Right lobe of liver (tissue), 6 donors: ENCODE measurements at regions not wholly inside any gene's neighbourhood (a gene's known extent, or its start where the extent isn't known, plus 50 kb on each side); places are given as distances from the start of the nearest gene placed in this dataset.

ENCODE experiments used
- ATAC-seq, 4 donors: fragments of 200-7000 bp; cut with Tn5 transposase; one replicate each; pipeline ENCODE4 v1.9.1; 2020; ENCODE audit warnings: mild to moderate bottlenecking in 4 of 4, moderate library complexity in 4 of 4
- DNase-seq, 3 donors: peaks; one replicate each; pipeline ENCODE4 v3.0.0-alpha.2; 2020
- H3K27ac ChIP-seq, 3 donors: fragments of 200-600 bp; one replicate each; pipeline ENCODE4 v1.8.0; 2022
- H3K27me3 ChIP-seq, 2 donors: fragments of 200-600 bp; one replicate each; pipeline ENCODE4 v1.8.0; 2022
- H3K36me3 ChIP-seq, 4 donors: fragments of 200-600 bp; sonication (generic) in 1 of 4; one replicate each; pipeline versions ENCODE4 v1.5.1 to v1.8.0; 2017 to 2022; ENCODE audit warnings: control low read depth in 1 of 4
- H3K4me1 ChIP-seq, 4 donors: fragments of 200-600 bp; sonication (generic) in 1 of 4; one replicate each; pipeline versions ENCODE4 v1.5.1 to v1.8.0; 2017 to 2022; ENCODE audit warnings: control low read depth in 1 of 4
- H3K4me3 ChIP-seq, 3 donors: fragments of 200-600 bp; one replicate each; pipeline ENCODE4 v1.8.0; 2022
- H3K9me3 ChIP-seq, 4 donors: fragments of 200-600 bp; sonication (generic) in 1 of 4; one replicate each; pipeline versions ENCODE4 v1.5.1 to v1.8.0; 2017 to 2022; ENCODE audit warnings: control low read depth in 1 of 4
- POLR2A ChIP-seq: fragments of 450-650 bp; IDR thresholded peaks from one replicate; pipeline ENCODE4 v1.6.1; 2017; ENCODE audit warnings: antibody characterized with exemption, mild to moderate bottlenecking
- WGBS: methylation state at CpG from one replicate; pipeline ENCODE4 v1.1.6; 2018; ENCODE audit warnings: low coverage, low lambda C conversion rate; ENCODE audit not compliant: insufficient coverage; ENCODE audit errors: missing lambda C conversion rate; 5-methylcytosine and 5-hydroxymethylcytosine counted together
- intact Hi-C, 2 donors: fragments of 100-400 bp; cut with DNase I; formaldehyde crosslinking; loops; one replicate each; pipeline versions ENCODE4 v1.11.2 to v1.14.1; 2022
- TF ChIP-seq, protein P1 (sequence below), 4 donors: fragments of 200-600 bp in 3 of 4; fragments of 450-650 bp in 1 of 4; IDR thresholded peaks; one replicate each; pipeline versions ENCODE4 v1.5.1 to v1.8.0; 2016 to 2022; ENCODE audit warnings: antibody characterized with exemption in 4 of 4, mild to moderate bottlenecking in 2 of 4
- donor health status: DM: no; HTN: yes; CAD: no.
- donor health status: DM: no; HTN: no; CAD: no.
- donor health status: DM: no; HTN: no; CAD: no.
- donor health status: DM: no; HTN: yes; CAD: no.
- donor health status: DM: no; HTN: yes; CAD: no.

DNA sequence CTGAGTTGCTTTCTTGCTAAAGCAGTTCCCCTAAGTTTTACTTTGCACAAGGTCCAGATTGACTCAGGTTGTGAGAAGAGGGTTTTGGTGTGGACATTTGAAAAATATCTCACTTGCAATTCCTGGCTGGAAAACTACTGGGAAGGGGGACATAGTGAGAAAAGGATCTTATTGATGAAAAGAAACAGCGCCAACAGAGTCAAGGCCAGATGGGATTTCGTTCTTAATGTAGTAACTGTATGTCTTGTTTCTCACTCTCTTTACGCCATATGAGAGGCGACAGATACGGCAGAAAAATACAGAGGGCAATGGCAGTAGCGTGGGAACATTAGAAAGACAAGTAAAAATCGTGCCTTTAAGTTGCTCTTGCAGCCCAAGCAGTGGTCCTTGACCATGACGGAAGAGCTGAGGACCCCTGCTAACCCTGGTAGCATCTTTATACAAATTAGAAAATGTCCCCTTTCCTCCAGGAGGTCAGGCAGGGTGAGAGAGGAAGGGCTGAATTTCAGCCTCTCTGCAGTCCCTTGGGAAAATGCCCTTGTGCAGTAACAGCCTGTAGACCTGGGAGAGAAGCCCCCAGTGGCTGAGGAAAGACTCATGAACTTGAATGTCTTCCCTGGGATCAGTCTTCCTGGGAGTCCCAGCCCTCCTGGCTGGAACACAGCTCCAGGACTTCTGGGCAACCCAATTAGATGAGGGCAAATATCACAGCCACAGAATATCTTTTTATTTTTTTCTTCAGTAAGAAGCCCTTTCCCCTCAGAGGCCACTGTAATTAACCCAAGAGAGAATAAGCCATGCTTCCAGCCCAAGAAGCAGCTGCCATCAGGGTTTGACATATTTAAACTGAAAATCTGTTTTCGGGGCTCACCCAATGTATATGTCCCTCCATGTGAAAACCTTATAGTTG is 113.4 kb downstream of the CD47 start:
- H3K4me1 ChIP-seq, result no peaks in the 10 kb centered on the region
- TF ChIP-seq, protein P1, sequence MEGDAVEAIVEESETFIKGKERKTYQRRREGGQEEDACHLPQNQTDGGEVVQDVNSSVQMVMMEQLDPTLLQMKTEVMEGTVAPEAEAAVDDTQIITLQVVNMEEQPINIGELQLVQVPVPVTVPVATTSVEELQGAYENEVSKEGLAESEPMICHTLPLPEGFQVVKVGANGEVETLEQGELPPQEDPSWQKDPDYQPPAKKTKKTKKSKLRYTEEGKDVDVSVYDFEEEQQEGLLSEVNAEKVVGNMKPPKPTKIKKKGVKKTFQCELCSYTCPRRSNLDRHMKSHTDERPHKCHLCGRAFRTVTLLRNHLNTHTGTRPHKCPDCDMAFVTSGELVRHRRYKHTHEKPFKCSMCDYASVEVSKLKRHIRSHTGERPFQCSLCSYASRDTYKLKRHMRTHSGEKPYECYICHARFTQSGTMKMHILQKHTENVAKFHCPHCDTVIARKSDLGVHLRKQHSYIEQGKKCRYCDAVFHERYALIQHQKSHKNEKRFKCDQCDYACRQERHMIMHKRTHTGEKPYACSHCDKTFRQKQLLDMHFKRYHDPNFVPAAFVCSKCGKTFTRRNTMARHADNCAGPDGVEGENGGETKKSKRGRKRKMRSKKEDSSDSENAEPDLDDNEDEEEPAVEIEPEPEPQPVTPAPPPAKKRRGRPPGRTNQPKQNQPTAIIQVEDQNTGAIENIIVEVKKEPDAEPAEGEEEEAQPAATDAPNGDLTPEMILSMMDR (IDR thresholded peaks at IDR 0.05), result no peak
- TF ChIP-seq POLR2A, result no peak
- no peak for DNase-seq
- WGBS, result 74% methylated on average over 8 of the region's 9 CpGs
- intact Hi-C loops, result no loop called here
- H3K4me3 ChIP-seq, result no peak overlapping the region
- ATAC-seq, result no peak
- no peaks in the 10 kb centered on the region for H3K27me3 ChIP-seq
- no peaks in the 10 kb centered on the region for H3K36me3 ChIP-seq
- H3K27ac ChIP-seq, result no peak overlapping the region
- H3K9me3 ChIP-seq, result no peaks in the 10 kb centered on the region

DNA sequence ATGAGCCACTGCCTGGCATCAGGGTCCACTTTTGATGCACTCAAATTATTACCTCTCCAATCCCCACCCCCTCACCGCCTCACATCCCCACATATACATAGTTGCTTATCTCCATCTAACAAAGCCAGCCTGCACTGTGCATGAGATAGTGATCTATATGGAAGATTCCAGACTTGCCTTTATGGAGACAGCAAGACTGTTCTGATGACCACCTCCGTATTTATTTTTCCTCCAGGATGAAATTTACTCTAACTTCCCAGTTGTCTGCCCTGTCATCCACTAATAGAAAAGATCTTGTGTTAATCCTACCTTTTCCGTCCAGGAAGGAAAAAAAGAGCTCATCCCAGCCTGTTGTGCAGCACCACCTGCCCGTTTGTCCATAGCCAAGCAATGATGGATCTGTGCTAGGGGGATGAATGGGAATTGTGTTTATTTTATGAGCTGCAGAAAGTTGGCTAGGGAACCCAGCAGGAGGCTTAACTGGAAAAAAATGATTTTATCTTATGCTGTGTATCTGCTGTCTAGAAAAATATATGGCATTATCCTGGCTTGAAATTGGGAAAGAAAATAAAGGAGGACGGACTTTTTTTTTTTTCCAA is 114.5 kb downstream of the CD47 start:
- H3K4me1 ChIP-seq, result no peaks in the 10 kb centered on the region
- H3K4me3 ChIP-seq, result no peak overlapping the region
- 76% methylated on average over 5 of the region's 5 CpGs for WGBS
- DNase-seq, result no peak
- intact Hi-C loops, result no loop called here
- TF ChIP-seq, protein P1 (IDR thresholded peaks at IDR 0.05), result no peak
- no peak for TF ChIP-seq POLR2A
- H3K36me3 ChIP-seq, result no peaks in the 10 kb centered on the region
- no peak for ATAC-seq
- H3K9me3 ChIP-seq, result no peaks in the 10 kb centered on the region
- no peak overlapping the region for H3K27ac ChIP-seq
- H3K27me3 ChIP-seq, result no peaks in the 10 kb centered on the region

DNA sequence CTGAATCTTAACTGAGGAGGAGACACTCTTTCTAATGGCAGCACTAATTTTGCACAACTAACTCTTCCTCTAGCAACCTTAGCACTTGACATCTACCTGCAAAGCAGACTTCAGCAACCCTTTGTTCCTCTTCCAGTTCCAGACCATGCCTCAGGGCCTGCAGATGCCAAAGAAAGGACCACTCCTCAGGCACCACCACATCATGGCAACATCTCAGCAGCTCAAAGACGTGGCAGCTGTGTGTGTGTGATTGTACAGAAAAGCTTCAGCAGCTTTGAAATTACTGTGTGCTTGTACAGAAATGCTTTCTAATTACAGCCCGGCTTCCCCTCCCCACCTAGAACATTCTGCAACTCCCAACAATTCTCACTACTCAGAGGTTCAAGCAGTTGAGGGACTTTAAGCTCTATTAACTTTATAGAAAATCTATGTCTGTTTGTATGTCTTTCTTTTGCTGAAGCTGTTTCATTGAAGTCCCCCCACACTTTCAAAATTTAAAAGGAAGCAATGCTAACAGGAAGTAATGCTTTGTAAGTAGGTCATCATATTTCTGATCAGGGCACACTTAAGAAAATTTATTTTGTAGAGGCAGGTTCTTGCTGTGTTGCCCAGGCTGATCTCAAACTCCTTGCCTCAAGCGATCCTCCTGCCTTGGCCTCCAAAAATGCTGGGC is 115.2 kb downstream of the CD47 start:
- Histone ChIP-seq H3K27ac (no peak overlapping the region), H3K36me3 (no peaks in the 10 kb centered on the region), H3K9me3 (no peaks in the 10 kb centered on the region), H3K27me3 (no peaks in the 10 kb centered on the region), H3K4me1 (no peaks in the 10 kb centered on the region), H3K4me3 (no peak overlapping the region)
- TF ChIP-seq POLR2A, result no peak
- TF ChIP-seq, protein P1 (IDR thresholded peaks at IDR 0.05), result no peak
- ATAC-seq, result no peak
- no peak for DNase-seq
- intact Hi-C loops, result no loop called here
- 73% methylated on average over 3 of the region's 3 CpGs for WGBS

DNA sequence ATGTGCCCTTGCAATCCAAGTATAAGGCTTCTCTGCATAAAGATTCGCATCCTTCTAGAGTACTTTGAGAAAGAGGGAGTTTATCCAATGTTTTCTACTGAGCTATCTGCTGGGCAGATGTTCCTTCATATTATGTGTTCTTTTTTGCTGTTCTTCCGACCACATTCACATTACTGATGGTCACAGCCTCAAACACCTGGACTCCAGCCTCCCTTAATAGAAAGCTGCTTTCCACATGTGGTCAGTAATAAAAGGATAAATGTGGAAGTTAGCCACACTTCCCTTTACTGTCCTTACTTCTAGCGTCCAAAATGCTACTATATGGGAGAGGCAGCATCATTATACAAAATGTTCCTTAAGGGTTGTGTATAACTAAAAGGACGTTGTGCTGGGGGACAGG is 116.9 kb downstream of the CD47 start:
- Histone ChIP-seq H3K4me1 (no peaks in the 10 kb centered on the region), H3K9me3 (no peaks in the 10 kb centered on the region), H3K27me3 (no peaks in the 10 kb centered on the region), H3K4me3 (no peak overlapping the region), H3K27ac (no peak overlapping the region), H3K36me3 (no peaks in the 10 kb centered on the region)
- TF ChIP-seq POLR2A, result no peak
- TF ChIP-seq, protein P1 (IDR thresholded peaks at IDR 0.05), result no peak
- intact Hi-C loops, result no loop called here
- 66% methylated on average over 4 of the region's 4 CpGs for WGBS
- no peak for DNase-seq
- no peak for ATAC-seq
